ENCODE measurements at regions not wholly inside any gene's neighbourhood (a gene's known extent, or its start where the extent isn't known, plus 50 kb on each side); places are given as distances from the start of the nearest gene placed in this dataset.
"Not testable (repeated sequence)": the region's sequence is repeated elsewhere in the genome, so short reads cannot be mapped to it uniquely, and the experiment has no call there.

DNA sequence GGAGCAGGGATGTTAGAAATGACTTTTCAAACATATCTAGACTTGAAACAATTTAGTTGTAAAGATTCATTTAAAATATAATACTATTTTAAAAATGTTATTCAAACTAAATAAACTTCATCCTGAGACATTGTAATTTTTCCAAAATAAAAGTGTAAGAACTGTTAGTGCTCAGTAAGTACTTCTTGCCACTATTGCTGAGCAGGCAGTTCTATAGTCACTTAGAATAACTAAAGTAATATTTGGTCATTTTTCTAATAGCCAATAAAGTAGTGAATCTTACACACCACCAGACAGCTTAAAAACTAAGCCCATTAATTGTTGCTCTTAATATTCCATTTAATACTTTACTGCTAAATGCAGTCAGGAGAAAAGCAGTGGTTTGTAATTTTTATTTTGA, 1120.0 kb upstream of the CDH10 start:
- no peak for DNase-seq

DNA sequence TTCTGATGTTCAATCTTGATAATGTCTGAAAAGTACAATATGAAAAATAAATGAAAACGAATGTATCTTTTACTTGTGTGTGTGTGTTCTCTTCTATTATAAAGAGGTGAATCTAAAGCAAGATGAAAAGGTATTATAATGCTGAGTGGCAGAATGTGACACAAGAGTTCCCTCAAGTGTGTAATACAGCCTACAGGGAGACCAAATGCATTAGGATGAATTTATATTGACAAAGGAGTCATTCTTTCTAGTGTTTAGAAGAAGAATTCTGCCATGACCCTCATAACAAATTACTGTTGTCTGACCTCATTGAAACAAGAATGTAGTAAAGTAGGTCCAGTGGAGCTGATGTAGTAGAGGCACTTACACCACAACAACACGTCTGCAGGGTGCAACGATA, 1119.0 kb upstream of the CDH10 start:
- no peak for DNase-seq

DNA sequence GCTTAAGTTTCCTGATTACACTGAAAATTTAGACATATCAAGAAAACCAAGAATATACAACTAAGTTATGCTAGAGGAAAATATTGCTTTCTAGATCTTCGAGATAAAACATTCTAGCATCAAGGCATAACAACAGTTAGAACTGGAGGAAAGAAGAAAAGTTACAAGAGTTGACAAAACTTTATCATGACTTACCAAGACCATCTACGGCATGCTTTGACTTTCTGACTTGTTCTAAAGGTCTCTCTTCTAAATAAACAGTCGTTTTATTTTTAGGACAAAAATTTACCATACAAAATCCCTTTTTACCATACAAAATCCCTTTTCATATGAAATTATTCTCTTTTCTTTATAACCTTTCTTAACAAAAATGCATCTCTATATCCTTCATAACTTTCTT, 1110.1 kb upstream of the CDH10 start:
- DNase-seq: no peak

DNA sequence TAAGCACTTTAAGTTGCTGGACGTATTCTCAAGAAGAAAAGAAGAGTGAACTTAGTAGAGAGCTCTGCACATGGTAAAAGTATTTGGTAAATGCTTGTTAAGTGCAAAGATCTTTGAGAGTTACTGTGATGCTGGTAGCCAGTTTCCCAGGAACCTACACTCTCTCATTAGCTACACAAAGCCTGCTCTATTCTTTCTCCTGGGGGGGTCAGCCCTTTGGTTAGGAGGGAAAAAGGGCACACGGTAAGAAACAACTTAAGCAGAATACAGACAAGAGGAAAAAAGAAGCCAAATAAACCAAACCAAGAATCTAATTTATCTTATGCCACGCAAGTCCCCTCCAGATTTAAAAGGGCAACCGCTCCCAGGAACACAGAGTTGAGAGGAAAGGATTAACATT, 1100.1 kb upstream of the CDH10 start:
- no peak for DNase-seq

DNA sequence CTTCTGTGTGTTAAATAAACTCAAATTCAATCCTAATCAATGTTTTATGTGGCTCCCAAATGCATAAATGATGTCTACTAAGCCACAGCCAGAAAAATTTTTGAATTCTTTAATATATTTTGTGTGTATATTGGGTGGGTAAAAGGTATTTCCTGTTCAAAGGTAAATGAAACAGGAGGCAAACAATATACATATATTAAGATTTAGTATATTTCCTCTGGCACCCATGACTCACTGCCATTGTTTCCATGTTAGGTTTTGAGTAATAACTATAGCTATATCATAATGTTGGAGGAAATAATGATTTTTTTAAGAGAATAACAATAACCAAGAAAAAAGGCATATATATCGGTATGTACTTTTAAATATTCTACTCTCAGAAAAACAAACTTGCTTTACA, 1071.9 kb upstream of the CDH10 start:
- DNase-seq: no peak

DNA sequence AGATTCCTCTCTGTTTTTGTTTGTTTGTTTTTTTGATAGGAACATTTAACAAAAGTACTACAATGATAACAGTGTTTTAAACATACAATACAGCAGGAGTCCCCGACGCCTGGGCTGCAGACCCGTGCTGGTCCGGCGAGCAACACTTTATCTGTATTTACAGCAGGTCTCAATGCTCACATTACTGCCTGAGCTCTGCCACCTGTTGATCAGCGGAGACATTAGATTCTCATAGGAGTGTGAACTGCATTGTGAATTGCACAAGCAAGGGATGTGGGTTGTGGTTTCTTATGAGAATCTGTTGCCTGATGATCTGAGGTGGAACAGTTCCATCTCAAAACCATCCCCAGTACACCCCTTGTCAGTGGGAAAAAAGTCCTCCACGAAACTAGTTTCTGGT, 1068.5 kb upstream of the CDH10 start:
- DNase-seq: peak in 1 of 5 experiments; percentile 48

DNA sequence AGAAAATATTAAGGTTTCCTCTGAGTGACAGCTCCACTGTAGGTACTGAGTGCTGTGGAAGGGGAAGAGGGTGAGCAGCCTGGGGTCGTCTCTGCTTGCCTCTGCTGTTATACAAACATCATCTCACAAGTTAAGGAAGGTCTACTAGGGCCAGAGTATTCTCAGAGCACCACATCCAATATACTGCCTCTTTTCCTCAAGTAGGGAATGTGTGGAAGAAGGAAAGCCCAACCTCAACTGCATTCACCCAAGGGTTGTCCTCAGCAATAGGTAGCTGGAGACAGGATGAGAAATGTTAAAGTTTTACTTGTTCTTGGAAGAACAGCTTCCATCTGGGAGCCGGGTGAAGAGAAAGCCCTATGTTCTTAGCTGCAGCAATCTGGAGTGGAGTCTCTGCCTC, 1062.3 kb upstream of the CDH10 start:
- DNase-seq: no peak

DNA sequence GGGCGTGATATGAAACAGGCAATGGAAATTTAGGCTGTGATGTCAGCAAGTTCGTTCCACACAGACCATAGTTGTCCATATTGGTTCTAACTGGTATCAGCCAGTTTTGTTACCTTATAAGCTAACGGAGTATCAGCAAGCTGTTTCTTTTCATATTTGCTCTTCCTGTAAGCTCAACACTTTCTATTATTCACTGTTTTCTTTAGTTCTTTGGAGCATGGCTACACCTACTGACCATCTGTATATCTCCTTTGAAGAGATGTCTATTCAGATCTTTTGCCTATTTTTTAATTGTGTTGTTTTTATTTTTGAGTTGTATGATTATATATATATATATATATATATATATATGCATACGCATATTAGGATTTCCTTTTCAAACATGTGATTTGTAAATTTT, 1057.2 kb upstream of the CDH10 start:
- no peak for DNase-seq

DNA sequence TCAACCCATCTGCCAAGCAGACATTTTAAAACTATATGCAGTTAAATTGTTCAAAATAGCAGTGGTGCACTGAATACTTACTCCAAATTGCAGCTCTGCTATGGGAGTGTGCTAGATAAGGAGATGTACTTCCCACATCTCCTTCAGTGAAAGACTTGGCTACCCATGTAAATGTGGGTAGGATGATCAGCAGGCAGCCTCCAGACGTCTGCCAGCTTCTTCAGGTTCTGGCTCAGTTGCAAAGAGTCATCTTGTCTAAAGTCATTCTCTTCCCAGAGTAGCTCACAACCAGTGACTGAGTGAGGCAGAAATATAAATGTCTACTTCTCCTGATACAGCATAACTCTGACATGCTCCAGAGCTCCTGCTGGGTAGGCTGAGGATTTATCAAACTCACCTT, 1050.0 kb upstream of the CDH10 start:
- no peak for DNase-seq

DNA sequence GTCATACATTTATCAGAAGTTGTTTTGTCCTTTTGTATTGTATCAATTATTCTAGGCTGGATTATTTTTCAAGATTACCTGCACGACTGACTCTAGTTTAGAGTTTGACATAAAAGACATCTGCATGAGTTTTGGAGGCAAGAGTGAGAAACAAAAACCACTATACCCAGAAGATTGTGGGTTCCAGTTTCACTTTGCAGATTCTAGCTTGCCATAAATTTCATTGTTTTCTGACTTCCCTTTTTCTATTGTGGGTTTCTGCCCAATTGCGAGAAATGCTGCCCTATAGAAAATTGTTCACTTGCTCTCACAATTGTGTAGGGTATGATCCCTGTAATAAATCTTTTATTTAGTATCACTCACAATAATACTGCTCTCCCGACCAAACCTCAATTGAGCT, 1043.4 kb upstream of the CDH10 start:
- no peak for DNase-seq

DNA sequence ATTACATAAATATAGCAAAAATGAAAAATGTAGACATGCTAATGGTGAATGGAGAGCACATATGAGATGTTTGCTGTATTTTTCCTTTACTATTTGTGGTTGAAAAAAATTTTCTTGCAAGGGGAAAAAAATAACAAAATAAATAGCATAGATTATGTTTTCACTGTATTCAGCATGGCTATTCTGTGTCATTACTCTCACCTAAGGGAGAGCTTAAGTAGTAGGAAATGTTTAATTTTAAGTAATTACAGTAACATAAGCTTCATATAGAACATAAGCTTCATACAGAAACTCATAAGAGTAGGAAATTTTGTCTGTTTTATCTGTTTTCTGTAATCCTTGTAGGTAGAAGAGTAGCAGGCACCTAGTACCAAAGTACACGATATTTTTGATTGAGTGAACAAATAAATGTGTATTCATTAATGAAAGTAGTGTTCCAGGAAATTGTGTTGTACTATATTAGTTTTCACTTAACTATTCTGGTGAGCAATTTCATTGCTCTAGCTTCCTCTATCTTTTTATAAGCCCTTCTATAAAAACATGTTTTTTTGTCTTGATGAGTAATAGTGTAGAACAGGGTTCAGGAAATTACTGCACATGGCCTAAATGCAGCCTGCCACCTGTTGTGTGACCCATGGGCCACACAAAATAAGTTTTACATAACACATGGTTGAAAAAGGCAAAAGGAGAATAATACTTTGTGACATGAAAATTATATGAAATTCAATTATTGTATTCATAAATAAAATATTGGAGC, 1025.0 kb upstream of the CDH10 start:
- no peak for DNase-seq

DNA sequence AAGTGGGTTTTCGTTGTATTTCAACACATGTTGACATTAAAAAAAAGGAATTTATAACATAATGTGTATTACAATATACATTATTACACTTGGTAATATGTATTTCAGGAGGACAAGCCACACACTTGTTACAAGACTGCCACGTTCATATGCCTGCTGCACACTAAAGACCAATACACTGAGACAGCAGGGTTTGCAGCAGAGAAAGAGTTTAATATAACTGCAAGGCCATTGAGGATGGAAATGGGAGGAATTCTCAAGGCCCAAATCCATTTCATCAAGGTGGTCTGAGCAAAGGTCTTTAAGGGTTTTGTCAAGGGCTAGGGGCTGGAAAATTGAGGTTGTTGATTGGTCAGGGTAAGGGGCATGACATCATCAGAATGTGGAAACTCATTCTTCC, 1017.8 kb upstream of the CDH10 start:
- no peak for DNase-seq

DNA sequence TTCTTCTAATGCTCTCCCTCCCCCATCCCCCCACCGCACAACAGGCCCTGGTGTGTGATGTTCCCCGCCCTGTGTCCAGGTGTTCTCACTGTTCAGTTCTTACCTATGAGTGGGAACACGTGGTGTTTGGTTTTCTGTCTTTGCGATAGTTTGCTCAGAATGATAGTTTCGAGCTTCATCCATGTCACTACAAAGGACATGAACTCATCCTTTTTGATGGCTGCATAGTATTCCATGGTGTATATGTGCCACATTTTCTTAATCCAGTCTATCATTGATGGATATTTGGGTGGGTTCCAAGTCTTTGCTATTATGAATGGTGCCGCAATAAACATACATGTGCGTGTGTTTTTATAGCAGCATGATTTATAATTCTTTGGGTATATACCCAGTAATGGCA, 1005.5 kb upstream of the CDH10 start:
- DNase-seq: not testable (repeated sequence)

DNA sequence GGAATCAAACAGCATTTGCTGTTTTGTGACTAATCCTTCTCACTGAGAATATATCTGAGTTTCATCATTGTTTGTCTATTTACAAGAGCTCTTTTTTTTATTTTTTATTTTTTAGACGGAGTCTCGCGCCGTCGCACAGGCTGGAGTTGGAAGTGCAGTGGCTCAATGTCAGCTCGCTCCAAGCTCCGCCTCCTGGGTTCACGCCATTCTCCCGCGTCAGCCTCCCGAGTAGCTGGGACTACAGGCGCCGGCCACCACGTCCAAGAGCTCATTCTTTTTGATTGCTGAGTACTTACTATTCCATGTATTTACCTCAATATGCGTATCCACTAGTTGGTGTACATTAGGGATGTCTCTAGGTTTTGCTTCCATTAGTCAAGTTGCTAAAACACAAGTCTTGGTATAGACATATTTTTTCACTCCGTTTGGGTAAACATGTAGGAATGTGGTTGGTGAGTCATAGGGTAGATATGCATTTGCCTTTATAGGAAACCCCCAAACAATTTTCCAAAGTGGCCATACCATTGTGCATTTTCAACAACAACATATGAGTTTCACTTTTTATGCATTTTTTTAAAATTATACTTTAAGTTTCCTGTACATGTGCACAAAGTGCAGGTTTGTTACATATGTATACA, 1005.0 kb upstream of the CDH10 start:
- no peak for DNase-seq

DNA sequence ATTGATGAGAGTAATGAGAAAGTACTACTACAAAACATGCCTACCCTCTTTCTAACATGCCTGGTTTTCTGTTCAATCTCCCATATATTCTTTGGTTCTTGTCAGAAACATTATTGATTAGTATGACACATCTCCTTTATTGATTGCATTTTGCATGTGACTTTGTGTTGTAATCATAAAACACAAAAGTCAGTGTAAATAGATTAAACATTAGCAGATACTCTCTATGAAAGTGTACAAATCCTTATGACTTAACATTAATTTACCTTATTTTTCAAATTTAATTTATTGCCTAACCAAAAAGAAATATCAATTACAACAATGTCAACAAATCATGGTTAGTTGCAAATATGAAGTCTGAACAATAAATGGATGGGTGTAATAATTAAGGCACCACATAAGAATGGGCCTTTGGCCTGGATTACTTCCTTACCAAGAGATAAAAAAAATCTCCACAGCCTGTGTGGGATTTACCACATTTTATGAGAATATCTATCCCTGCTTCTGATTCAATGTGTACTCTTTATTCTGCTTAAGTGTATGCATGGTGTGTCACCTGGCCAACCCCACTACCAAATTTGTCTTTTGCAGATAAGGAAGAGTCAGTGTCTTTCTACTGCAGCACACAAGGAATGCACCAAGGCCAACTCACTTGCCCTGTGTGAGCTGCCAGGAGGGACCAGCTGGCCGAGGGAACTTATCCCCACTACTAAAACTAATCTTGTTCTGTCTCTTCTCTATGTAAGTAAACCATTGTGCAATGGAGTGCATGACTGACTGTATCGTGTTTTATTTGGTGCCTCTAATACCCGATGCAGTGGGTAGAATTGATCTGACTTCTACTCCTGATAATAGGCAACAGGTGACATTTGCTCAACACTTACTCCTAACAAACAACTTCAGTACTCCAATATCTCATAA, 1001.9 kb upstream of the CDH10 start:
- no peak for DNase-seq

DNA sequence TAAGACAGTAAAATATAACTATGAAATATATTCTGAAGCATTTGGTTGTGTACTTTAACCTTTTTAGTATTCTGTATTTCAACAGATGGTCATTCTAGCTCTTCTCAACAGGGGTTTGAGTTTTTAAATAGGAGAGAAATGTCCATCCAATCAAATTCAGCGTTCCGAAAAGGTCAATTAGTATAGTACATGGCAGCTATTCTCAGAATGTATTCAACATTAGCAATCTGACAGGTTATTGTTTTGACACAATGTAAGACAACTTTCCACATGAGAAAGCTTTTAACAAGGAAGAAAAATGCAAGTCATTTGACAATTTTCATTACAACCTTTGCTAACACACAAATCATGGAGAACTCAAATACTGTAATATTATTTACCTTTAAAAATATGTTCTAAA, 996.3 kb upstream of the CDH10 start:
- no peak for DNase-seq

DNA sequence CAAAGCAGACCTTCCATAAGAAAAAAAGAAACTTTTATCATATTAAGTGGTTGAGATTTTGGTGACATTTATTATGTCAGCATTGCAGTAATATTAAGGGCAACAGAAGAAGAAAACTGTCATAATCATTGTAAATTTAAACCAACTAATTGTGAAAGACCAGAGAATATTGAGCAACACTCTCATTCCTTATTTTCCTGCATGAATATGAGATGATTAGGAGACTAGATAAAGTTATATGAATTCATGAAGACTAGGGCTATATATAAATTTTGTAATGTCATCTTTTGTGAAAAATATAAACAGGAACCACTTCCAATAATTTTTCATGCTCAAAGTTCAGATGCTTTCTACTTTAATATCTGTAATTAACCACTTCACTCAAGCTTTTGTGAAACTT, 974.5 kb upstream of the CDH10 start:
- no peak for DNase-seq

DNA sequence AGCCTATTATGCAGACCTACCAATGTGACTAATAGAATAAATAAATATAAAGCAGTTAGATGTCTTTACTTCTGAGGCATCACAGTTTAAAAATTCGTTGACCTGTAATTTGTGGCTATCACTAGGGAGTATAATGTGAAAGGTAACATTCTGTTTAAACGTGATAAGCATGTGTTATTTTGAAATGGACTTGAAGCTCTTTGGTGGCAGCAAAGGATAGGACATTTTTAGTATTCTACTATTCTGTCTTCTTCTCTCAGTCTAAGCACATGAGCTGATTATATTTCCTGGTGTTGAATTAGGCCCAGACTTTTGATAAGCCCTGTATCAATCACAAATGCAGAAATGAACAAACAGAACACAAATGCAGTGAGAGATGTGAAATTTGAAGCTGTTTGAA, 974.0 kb upstream of the CDH10 start:
- DNase-seq: no peak

DNA sequence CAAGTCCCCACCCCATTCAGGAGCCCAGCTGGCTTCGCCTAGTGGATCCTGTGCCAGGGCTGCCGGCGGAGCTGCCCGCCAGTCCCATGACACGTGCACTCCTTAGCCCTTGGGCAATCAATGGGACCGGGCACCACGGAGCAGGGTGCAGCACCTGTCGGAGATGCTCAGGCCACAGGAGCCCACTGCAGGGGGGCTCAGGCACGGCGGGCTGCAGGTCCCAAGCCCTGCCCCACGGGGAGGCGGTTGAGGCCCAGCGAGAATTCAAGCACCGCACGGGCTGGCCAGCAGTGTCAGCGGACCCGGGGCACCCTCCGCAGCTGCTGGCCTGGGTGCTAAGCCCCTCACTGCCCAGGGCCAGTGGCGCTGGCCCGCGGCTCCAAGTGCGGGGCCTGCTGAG, 969.7 kb upstream of the CDH10 start:
- no peak for DNase-seq

DNA sequence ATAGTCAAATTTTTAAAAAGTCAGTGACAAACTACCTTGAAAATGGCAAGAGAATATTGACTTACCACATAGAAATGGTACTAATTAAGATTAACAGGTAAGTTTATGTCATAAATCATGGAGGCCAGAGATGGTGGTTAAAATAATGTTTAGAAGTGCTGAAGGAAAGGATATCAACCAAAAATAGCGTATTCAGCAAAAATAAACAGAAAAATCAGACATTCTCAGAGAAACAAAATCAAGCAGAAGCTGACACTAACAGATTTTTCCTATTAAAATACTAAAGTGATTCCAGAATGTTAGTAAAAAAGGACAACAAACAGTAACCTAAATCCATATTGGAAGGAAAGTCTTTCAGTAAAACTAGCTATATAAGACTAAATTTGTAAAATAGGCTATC, 959.9 kb upstream of the CDH10 start:
- DNase-seq: no peak

DNA sequence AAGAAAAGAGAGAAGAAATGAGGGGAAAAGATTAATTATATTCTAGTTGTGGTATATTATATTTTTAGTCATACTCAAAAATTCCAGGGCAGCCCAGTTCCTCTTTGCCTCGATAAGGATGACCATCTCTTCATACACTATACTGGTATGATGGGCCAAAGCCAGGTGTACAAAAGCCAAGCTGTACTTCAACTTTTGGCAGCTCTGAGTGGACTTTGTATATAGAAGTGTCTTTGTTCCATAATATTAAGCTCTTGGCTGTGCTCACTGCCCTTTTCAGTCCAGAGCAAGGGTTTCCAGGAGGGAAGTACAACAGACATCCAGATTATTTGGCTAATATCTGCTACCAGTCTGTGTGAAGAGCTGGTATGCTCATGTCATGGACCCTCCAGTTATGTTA, 934.3 kb upstream of the CDH10 start:
- no peak for DNase-seq

DNA sequence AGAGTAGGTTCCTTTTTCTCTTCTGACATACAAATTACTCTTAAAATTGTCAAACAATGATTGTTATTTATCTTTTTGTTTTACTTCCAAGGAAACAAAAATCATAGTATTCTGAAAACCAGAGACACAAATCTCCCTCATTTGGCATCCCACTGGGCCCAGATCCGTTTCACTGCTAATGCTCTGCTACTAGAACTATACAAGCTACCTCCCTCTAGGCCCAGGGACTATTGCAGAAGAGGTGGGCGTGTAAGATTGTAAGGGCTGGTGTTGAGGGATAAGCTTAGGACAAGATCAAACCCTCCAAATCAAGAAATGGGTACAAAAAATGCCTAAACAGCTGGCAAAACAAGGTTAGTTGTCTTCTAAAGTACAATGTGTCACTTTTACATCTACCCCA, 928.9 kb upstream of the CDH10 start:
- DNase-seq: no peak

DNA sequence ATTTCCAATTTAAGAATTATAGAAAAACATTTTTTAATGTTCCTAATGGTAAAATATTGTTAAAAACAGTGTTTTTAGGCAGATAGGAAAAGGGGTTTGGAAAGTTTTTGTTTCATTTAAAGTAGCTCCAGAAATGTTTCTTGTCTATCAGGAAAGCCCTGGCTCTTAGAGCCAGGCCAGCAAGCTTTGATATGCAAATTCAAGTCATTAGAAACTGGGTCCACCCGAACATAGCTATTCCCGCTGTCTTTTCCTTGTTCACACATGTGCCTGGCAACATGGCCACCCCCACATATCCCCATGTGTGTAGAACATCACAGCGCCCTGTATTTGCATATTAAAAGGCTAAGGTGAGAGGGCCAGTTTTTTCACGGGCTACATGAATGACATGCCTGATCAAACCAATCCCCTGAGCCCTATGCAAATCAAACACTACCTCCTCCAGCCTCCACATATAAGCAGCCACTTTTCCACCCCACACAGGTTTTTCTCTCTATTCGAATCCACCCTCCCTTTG, 925.3 kb upstream of the CDH10 start:
- no peak for DNase-seq
